ENCODE measurements at regions not wholly inside any gene's neighbourhood (a gene's known extent, or its start where the extent isn't known, plus 50 kb on each side); places are given as distances from the start of the nearest gene placed in this dataset.

- TF ChIP-seq CTCF (IDR thresholded peaks at IDR 0.05) (no peak), EZH2 (IDR thresholded peaks at IDR 0.05; ENCODE audit: borderline replicate concordance, insufficient read depth, low read depth, low read length, poor library complexity, severe bottlenecking) (no peak)
Measured at GRCh38 chr2:139613264-139613663, 833.1 kb upstream of the NXPH2 start.

Measured in B cell (primary cell).